ENCODE measurements at regions not wholly inside any gene's neighbourhood (a gene's known extent, or its start where the extent isn't known, plus 50 kb on each side); places are given as distances from the start of the nearest gene placed in this dataset.
A peak's percentile ranks its signal among the peaks of the same experiment; 100 is the strongest.

GRCh38 chr20:6502999-6503398, 264.5 kb upstream of the BMP2 start:
- Histone ChIP-seq H3K36me3 (no peaks in the 10 kb centered on the region), H3K4me3 (no peak overlapping the region), H3K9me3 (no peaks in the 10 kb centered on the region), H3K27me3 (no peaks in the 10 kb centered on the region)
- no peak for DNase-seq

- no peak for DNase-seq
- Histone ChIP-seq H3K27me3 (no peaks in the 10 kb centered on the region), H3K4me3 (no peak overlapping the region), H3K36me3 (no peaks in the 10 kb centered on the region), H3K9me3 (no peaks in the 10 kb centered on the region)
Measured at GRCh38 chr20:6502219-6502618, 265.3 kb upstream of the BMP2 start.

- H3K27me3 ChIP-seq, result no peaks in the 10 kb centered on the region
- H3K4me3 ChIP-seq, result no peak overlapping the region
- no peaks in the 10 kb centered on the region for H3K36me3 ChIP-seq
- peak; percentile 68 for DNase-seq
- no peaks in the 10 kb centered on the region for H3K9me3 ChIP-seq
Measured at GRCh38 chr20:6501061-6501460, 266.4 kb upstream of the BMP2 start.

- Histone ChIP-seq H3K4me3 (no peak overlapping the region), H3K9me3 (no peaks in the 10 kb centered on the region), H3K36me3 (no peaks in the 10 kb centered on the region), H3K27me3 (no peaks in the 10 kb centered on the region)
- no peak for DNase-seq
Measured at GRCh38 chr20:6499566-6499965, 267.9 kb upstream of the BMP2 start.

- DNase-seq, result no peak
- H3K27me3 ChIP-seq, result no peaks in the 10 kb centered on the region
- H3K9me3 ChIP-seq, result no peaks in the 10 kb centered on the region
- no peak overlapping the region for H3K4me3 ChIP-seq
- no peaks in the 10 kb centered on the region for H3K36me3 ChIP-seq
Measured at GRCh38 chr20:6496874-6497273, 270.6 kb upstream of the BMP2 start.

GRCh38 chr20:6495907-6496306, 271.6 kb upstream of the BMP2 start:
- Histone ChIP-seq H3K4me3 (no peak overlapping the region), H3K9me3 (no peaks in the 10 kb centered on the region), H3K36me3 (no peaks in the 10 kb centered on the region), H3K27me3 (no peaks in the 10 kb centered on the region)
- no peak for DNase-seq

- Histone ChIP-seq H3K9me3 (no peaks in the 10 kb centered on the region), H3K36me3 (no peaks in the 10 kb centered on the region), H3K4me3 (no peak overlapping the region), H3K27me3 (no peaks in the 10 kb centered on the region)
- DNase-seq, result no peak
Measured at GRCh38 chr20:6492271-6493055, 275.0 kb upstream of the BMP2 start.

GRCh38 chr20:6490849-6491248, 276.6 kb upstream of the BMP2 start:
- no peaks in the 10 kb centered on the region for H3K27me3 ChIP-seq
- no peak overlapping the region for H3K4me3 ChIP-seq
- DNase-seq, result no peak
- no peaks in the 10 kb centered on the region for H3K36me3 ChIP-seq
- H3K9me3 ChIP-seq, result no peaks in the 10 kb centered on the region

GRCh38 chr20:6489361-6490171, 277.9 kb upstream of the BMP2 start:
- H3K36me3 ChIP-seq, result no peaks in the 10 kb centered on the region
- H3K27me3 ChIP-seq, result no peaks in the 10 kb centered on the region
- no peak overlapping the region for H3K4me3 ChIP-seq
- H3K9me3 ChIP-seq, result no peaks in the 10 kb centered on the region
- no peak for DNase-seq

- Histone ChIP-seq H3K4me3 (no peak overlapping the region), H3K27me3 (no peaks in the 10 kb centered on the region)
Measured at GRCh38 chr20:6485351-6485750, 282.1 kb upstream of the BMP2 start.

GRCh38 chr20:6483727-6484126, 283.8 kb upstream of the BMP2 start:
- DNase-seq, result no peak
- no peaks in the 10 kb centered on the region for H3K9me3 ChIP-seq
- H3K36me3 ChIP-seq, result no peaks in the 10 kb centered on the region
- no peak overlapping the region for H3K4me3 ChIP-seq
- H3K27me3 ChIP-seq, result no peaks in the 10 kb centered on the region

More at GRCh38 chr20:6485351-6485750, 282.1 kb upstream of the BMP2 start:
- Histone ChIP-seq H3K36me3 (no peaks in the 10 kb centered on the region), H3K9me3 (no peaks in the 10 kb centered on the region)
- no peak for DNase-seq

- H3K4me3 ChIP-seq, result no peak overlapping the region
- DNase-seq, result no peak
- H3K27me3 ChIP-seq, result no peaks in the 10 kb centered on the region
- no peaks in the 10 kb centered on the region for H3K9me3 ChIP-seq
- H3K36me3 ChIP-seq, result no peaks in the 10 kb centered on the region
Measured at GRCh38 chr20:6482486-6482885, 285.0 kb upstream of the BMP2 start.

- Histone ChIP-seq H3K9me3 (no peaks in the 10 kb centered on the region), H3K27me3 (no peaks in the 10 kb centered on the region), H3K36me3 (no peaks in the 10 kb centered on the region), H3K4me3 (no peak overlapping the region)
- no peak for DNase-seq
Measured at GRCh38 chr20:6480328-6481200, 286.9 kb upstream of the BMP2 start.

GRCh38 chr20:6473197-6473596, 294.3 kb upstream of the BMP2 start:
- Histone ChIP-seq H3K4me3 (no peak overlapping the region), H3K9me3 (no peaks in the 10 kb centered on the region), H3K27me3 (no peaks in the 10 kb centered on the region), H3K36me3 (no peaks in the 10 kb centered on the region)
- DNase-seq, result peak; percentile 4

- Histone ChIP-seq H3K27me3 (no peaks in the 10 kb centered on the region), H3K4me3 (no peak overlapping the region), H3K9me3 (no peaks in the 10 kb centered on the region), H3K36me3 (no peaks in the 10 kb centered on the region)
- no peak for DNase-seq
Measured at GRCh38 chr20:6471871-6472270, 295.6 kb upstream of the BMP2 start.

- Histone ChIP-seq H3K36me3 (no peaks in the 10 kb centered on the region), H3K9me3 (no peaks in the 10 kb centered on the region), H3K27me3 (no peaks in the 10 kb centered on the region), H3K4me3 (no peak overlapping the region)
- DNase-seq, result no peak
Measured at GRCh38 chr20:6471110-6471647, 296.3 kb upstream of the BMP2 start.

GRCh38 chr20:6469695-6470094, 297.8 kb upstream of the BMP2 start:
- no peak for DNase-seq
- Histone ChIP-seq H3K36me3 (no peaks in the 10 kb centered on the region), H3K9me3 (no peaks in the 10 kb centered on the region), H3K4me3 (no peak overlapping the region), H3K27me3 (no peaks in the 10 kb centered on the region)
